ACHN (cell line): ENCODE measurements at regions not wholly inside any gene's neighbourhood (a gene's known extent, or its start where the extent isn't known, plus 50 kb on each side); places are given as distances from the start of the nearest gene placed in this dataset.
"Not testable (repeated sequence)": the region's sequence is repeated elsewhere in the genome, so short reads cannot be mapped to it uniquely, and the experiment has no call there.

Source experiments
- DNase-seq: peaks from one replicate; pipeline ENCODE4 v3.0.0-alpha.2; 2015
- in situ Hi-C: cut with HindIII; loops from 2 replicates; pipeline ENCODE4 v1.10.0; 2017; ENCODE audit warnings: low sequenced_read_pairs, low pct_ligation_motif_present, low pct_unique_long_range_greater_than_20kb

DNA sequence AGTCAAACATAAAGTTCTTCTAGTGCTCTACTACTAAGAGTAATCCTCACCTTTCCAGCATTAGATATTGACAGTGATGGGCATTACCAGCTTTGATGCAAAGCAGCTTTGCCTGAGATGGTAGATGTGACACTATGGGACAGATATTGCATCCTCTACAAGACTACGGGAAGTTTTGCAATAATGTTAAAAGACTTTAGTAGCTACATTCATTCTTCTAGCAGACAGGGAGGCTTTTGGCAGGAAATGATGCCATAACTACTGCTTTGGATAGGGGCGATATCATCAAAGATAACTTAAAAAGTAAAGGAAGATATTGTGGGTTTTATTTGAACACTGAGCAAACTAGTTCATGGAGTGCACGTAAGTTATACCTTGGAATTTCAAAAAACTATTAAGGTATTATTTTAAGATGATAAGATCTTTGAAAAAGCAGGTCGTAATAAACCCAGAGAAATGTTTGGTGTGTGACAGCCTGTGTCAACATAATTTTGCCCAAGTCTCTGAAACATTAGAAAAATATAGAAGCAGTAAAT lies 368.3 kb upstream of the TMPRSS15 start:
- in situ Hi-C loops: no loop called here
- DNase-seq: no peak

DNA sequence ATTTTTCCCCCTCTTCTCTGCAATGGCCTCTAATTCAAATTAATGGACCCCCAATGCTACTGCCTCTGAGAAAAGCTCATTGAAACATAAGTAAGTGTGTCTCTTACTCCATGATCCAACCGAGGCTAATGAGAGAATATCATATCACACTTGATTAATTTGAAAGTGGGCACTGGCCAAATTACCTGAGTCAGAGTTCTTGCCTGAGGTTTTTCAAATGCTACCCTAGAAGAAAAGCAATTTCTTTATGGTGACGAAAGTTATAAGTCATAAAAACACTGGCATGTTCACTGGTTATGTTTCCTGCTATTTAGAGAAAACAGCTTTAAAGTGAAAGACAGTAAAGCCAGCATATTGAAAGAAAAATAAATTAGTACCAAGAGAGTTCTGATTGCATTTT lies 368.8 kb upstream of the TMPRSS15 start:
- DNase-seq: no peak

DNA sequence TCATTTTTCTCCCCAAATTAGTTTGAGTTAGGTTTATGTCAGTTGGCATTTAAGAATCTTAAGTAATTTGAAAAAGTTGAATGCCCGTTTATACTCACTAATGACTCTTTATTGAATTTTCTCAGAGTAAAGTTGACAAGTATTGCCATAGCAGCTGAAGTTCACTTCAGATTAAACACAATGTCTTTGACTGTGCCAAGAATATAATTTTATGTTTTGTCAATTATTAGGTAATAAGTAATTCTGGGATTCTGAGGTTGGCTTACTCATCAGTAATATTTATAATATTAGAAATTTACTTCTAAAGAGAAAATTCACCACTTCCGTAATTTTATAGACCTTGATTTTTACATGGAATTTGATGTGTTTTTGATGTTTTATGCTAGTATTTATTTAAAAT lies 369.3 kb upstream of the TMPRSS15 start:
- DNase-seq: no peak
- in situ Hi-C loops: no loop called here

More for the DNA sequence above, 368.8 kb upstream of the TMPRSS15 start:
- in situ Hi-C loops: no loop called here

DNA sequence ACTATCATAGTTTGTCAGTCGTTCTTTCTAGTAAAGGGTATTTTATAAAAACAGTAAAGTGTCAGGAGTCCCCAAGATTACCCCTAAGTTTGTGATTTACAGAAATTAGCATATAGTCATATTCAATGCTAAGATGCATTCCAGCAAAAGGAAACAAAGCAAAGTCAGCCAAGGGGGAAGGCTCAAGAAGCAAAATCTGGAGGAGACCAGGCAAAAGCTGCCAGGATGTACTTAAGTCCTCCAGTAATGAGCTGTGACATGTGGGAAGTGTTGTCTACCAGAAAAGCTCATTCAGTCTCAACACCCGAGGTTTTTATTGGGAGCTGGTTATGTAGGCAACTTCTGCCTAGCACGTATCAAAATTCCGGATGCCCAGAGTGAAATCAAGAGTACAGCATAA lies 373.4 kb upstream of the TMPRSS15 start:
- in situ Hi-C loops: no loop called here
- no peak for DNase-seq

DNA sequence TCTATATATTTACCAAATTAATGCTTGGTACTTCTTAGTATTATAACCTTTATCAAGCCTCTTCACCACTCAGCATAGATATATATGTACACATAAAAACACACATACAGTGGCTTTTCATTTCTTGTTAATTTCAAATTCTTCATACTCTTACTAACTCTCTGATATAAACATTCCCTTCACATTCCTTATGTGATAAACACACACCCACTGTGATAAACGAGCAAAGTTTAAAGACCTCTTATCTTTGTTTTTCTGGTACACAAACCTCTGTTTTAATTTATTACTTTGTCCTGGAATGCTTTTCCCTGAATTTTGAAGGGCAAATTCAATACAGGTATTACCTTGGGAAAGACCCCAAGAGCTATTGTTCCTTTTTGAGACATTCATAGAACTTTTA lies 379.1 kb upstream of the TMPRSS15 start:
- in situ Hi-C loops: no loop called here
- no peak for DNase-seq

DNA sequence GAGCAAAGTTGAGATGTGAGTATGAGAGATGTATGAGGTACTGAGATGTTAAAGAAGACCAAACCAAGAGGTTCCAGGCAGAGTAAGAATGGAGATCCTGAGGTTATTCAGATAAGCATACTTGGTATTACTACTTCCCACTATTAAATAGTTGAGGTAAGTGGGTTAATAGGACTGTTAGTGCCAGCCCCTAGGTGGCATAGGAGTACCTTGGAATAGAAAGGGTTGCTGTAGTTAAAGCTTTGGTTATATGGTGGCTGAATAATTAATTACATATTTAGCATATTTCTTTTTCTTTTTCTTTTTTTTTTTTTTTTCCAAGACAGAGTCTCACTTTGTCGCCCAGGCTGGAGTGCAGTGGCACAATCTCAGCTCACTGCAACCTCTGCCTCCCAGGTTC lies 397.9 kb upstream of the TMPRSS15 start:
- peak; percentile 1 for DNase-seq
- in situ Hi-C loops: no loop called here

DNA sequence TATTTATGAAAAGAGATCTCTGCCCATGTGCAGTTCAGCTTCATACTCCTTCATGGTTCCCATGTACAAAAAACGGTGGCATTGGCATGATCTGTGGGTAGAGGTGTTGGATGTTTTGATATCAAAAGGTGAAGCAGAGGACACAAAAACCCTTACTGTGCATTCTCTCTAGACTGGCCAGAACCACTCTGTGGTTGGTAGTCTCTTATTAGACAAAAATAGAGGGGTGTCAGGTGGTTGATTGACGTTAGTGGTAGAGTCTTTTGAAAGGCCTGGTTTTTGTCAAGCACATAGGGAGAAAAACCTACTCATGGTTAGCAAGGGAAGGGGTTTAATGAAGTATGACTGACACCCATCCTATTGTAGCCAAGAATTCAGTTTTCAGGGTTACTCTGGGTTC lies 400.0 kb upstream of the TMPRSS15 start:
- DNase-seq: no peak
- in situ Hi-C loops: no loop called here

DNA sequence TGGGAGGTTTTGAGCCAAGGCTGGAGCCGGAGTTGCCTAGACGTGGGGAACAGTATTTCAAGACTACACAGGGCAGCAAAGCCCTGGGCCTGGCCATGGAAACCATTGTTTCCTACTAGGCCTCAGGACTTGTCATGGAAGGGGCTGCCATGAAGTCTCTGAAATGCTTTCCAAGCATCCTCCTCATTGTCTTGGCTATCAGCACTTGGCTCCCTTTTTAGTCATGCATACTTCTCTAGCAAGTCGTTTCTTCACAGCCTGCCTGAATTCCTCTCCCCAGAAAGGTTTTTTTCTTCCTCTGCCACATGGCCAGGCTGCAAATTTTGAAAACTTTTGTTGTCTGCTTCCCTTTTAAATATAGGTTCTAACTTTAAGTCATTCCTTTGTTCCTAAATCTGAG lies 406.6 kb upstream of the TMPRSS15 start:
- no peak for DNase-seq
- in situ Hi-C loops: no loop called here

DNA sequence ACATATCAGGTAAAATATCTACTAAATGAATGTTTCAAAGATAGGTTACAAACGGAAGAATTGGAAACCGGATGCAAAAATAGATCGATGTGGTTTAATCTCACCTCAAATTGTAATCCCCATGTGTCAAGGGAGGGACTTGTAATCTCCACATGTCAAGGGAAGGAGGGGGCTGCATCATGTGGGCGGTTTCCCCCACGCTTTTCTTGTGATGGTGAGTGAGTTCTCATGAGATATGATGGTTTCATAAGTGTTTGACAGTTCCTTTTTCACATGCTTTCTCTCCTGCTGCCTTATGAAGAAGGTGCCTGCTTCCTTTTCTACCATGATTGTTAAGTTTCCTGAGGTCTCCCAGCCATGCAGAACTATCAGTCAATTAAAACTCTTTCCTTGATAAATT lies 408.7 kb upstream of the TMPRSS15 start:
- in situ Hi-C loops: no loop called here
- DNase-seq: no peak

DNA sequence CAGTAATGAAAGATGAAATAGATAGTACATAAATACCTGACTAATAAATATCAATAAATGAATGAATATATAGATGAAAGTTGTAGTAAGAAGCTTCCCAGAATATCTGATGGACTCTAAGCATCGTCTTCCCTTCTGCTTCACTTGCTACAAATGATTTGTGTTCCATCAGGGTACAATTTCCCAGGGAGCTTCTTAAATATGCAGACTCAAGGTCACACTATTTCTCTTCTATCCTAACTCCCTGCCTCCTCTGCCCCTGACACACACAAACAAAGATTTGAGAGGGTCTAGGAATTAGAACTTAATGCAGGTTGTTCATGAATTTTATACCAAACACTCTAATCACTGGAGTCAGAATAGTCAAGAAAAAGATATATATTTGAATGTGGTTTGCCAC lies 415.9 kb upstream of the TMPRSS15 start:
- no peak for DNase-seq

DNA sequence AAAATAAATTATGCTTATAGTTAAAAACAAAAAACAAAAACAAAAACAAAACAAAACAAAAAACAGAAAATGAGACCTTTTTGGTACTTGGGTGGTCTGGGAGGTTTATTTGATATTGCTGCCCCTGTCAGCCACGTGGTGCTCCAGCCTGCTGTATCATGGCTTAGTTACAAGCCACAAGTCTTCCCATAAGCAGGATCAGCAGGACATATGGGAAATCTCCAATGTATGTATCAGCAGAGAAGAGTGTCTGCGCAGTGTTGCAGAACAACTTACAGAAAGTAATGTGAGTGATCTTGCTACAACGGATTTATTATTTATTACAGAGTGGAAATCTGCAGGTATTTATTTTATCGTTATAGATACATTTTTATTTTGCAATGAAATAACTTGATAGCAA lies 423.0 kb upstream of the TMPRSS15 start:
- in situ Hi-C loops: no loop called here
- no peak for DNase-seq

More for the DNA sequence above, 415.9 kb upstream of the TMPRSS15 start:
- in situ Hi-C loops: no loop called here

DNA sequence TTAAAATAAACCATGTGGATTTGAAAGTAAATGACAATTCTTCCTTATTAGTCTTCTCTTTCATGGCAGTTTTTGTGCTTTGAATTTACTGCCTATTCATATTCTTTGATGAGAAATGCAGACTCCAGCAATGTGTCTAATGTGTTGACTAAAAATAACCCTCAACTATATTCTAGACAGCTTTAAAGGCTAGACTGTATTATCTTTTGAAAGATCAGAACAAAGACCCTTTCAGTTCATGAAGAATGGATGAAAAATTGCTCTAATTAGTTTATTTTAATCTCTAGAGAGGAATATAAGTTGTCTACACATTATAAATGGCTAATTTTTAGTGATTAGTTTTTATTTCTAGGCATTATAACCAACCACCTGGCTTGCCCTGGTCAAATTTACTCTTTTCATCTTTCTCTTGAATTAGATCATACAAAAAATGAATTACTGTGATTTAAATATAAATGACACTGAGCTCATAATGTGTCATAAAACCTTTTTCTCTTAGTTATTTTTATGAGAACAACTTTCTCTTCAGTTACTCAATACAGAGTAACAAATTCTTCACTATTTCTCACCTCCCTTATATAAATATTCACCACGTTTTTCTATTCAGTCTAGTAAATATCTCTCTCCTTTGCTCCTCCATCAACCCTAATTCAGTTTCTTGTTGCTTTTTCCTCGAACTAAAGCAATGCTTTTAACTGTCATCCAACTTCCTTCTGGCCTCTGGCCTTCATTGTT lies 428.5 kb upstream of the TMPRSS15 start:
- no peak for DNase-seq
- in situ Hi-C loops: no loop called here

DNA sequence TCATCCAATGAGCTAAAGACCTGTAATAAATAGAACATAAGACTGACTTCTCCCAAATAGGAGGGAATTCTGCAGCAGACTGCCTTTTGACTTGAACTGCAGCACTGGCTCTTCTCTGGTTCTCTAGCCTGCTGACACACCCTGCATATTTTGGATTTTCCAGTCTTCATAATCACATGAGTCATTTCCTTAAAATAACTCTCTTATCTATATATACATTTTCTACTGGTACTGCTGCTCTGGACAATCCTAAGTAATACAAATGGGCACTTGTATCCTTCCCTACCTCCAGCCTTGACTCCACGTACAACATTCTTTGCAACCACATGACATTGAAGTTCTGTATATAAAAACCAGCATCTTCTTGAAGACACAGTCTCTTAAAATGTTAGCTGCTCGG lies 429.4 kb upstream of the TMPRSS15 start:
- in situ Hi-C loops: no loop called here
- DNase-seq: no peak

DNA sequence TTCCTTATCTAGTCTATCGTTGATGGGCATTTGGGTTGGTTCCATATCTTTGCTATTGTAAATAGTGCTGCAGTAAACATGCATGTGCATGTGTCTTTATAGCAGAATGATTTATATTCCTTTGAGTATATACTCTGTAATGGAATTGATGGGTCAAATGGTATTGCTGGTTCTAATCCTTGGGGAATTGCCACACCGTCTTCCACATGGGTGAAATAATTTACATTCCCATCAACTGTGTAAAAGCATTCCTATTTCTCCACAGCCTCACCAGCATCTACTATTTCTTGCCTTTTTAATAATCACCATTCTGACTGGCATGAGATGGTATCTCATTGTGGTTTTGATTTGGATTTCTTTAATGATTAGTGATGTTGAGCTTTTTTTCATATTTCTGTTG lies 430.5 kb upstream of the TMPRSS15 start:
- in situ Hi-C loops, DNase-seq: not testable (repeated sequence)

DNA sequence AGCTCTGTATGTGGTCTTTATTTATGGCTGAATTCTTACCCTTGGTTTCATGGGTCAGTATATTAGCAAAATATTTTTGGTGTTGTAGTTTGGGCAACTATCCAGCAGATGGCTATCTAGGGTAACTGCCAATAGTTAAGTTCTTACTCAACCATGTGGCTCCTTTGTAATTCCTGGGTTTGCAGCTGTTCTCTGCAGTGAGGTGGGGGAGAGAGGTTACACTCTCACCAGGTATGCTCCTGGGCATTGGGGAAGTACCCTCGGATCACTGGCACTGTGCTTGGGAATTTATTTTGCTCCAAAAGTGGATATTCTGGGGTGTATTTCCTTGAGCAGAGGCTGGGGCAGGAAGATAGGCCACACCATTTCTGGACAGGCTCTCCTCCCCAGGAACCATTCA lies 436.7 kb upstream of the TMPRSS15 start:
- peak; percentile 22 for DNase-seq
- in situ Hi-C loops: no loop called here

DNA sequence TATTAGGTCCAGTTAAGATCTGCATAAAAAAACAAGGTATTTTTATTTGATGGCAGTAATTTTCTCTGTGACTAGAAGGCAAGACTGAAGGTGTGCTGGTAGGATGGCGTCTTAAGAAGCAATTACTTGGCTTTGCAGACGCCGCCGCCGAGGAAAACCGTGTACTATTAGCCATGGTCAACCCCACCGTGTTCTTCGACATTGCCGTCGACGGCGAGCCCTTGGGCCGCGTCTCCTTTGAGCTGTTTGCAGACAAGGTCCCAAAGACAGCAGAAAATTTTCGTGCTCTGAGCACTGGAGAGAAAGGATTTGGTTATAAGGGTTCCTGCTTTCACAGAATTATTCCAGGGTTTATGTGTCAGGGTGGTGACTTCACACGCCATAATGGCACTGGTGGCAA lies 454.0 kb upstream of the TMPRSS15 start:
- in situ Hi-C loops, DNase-seq: not testable (repeated sequence)

DNA sequence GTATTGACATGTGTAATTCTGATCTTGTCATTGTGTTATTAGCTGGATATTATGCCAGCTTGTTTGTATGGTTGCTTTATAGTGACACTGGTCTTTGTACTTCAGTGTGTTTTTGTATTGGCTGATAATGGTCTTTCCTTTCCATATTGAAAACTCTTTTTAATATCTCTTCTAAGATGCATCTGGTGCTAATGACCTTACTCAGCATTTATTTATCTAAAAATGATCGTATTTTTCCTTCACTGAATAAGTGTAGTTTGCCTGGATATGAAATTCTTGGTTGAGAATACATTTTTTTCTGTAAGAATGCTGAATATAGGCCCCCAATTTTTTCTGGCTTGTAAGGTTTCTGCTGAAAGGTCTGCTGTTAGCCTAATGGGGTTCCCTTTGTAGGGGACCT lies 465.5 kb upstream of the TMPRSS15 start:
- in situ Hi-C loops: no loop called here

DNA sequence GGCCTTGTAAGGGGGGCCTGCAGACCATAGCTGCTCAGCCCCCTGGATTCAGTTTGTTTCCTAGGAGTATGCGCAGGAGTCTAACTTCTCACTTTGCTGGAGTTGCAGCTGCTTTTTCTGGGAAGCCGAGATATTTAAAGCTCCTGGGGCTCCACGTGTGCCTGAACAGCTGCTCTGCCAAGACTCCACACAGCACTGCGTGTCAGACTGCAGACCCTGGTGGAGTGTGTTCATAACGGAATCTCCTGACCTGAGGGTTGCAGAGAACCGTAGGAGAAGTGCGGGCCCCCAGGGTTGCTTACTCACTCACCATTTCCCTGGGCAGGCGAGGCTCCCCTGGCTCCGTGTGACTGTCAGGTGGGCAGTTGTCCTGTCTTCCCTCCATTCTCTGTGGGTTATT lies 474.3 kb upstream of the TMPRSS15 start:
- in situ Hi-C loops: no loop called here
- DNase-seq: no peak

More for the DNA sequence above, 465.5 kb upstream of the TMPRSS15 start:
- DNase-seq: no peak

DNA sequence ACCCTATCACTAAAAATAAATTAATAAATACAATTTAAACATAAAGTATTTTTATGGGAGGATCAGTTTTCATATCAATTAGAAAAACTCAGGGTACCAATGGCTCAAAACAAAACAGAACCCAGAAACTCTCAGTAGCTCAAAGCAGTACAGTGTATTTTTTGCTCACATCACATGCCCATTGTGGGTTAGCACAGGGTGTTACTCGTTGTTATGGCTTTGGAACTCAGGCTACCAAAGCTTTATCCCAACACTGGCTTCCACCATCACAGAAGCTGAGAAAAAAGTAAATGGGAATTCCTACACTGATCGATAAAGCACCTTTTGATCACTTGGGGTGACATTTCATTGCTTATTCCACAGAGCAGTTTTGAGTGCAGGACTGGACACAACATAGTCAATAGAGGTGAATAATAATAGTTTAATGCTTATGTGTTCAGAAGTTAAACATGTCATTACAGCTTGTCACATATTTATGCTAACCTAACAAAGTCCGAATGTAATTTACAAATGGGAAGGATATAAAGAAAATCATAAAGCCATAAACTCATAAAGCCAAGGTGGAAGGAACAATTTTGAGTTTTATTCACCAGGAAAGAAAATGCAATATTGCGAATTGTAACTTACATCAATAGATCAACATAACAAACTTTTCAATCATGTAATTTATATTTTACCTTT lies 484.5 kb upstream of the TMPRSS15 start:
- no peak for DNase-seq
- in situ Hi-C loops: no loop called here

DNA sequence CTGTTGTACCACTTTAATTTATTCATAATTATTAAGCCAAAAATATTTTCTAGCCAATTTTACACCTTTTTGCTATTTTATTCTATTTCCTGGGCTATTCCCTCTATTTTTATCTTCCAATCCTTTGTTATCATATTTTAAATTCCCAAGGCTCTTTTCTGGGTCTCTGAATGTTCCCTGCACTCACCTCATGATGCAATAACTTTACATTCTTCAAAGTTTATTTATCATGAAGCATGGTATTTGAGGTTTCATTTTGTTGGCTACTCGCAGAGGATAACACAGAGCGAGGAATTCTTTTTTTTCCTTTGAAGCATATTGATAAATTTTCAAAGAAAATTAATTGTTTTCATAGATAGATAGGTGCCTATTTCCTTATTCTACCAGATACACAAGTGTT lies 489.8 kb upstream of the TMPRSS15 start:
- no peak for DNase-seq
- in situ Hi-C loops: no loop called here
